Gastrocnemius medialis (tissue), 4 donors: ENCODE measurements at regions not wholly inside any gene's neighbourhood (a gene's known extent, or its start where the extent isn't known, plus 50 kb on each side); places are given as distances from the start of the nearest gene placed in this dataset.

Source experiments
- POLR2A ChIP-seq, 2 donors: fragments of 450-650 bp; IDR thresholded peaks; one replicate each; pipeline ENCODE4 v1.6.1; 2017; ENCODE audit warnings: antibody characterized with exemption in 2 of 2, mild to moderate bottlenecking in 2 of 2, moderate library complexity in 2 of 2
- TF ChIP-seq, protein P1 (sequence below), 5 experiments: fragments of 450-650 bp in 3 of 5; fragments of 200-600 bp in 2 of 5; sonication (generic) in 2 of 5; IDR thresholded peaks in 4 of 5; conservative IDR thresholded peaks in 1 of 5; 1 replicate in 4 of 5; 2 replicates in 1 of 5; pipeline ENCODE4 v1.5.1; 2016 to 2019; ENCODE audit warnings: antibody characterized with exemption in 5 of 5, mild to moderate bottlenecking in 3 of 5, moderate library complexity in 3 of 5

- TF ChIP-seq, protein P1, sequence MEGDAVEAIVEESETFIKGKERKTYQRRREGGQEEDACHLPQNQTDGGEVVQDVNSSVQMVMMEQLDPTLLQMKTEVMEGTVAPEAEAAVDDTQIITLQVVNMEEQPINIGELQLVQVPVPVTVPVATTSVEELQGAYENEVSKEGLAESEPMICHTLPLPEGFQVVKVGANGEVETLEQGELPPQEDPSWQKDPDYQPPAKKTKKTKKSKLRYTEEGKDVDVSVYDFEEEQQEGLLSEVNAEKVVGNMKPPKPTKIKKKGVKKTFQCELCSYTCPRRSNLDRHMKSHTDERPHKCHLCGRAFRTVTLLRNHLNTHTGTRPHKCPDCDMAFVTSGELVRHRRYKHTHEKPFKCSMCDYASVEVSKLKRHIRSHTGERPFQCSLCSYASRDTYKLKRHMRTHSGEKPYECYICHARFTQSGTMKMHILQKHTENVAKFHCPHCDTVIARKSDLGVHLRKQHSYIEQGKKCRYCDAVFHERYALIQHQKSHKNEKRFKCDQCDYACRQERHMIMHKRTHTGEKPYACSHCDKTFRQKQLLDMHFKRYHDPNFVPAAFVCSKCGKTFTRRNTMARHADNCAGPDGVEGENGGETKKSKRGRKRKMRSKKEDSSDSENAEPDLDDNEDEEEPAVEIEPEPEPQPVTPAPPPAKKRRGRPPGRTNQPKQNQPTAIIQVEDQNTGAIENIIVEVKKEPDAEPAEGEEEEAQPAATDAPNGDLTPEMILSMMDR (IDR thresholded peaks at IDR 0.05 in 4 of 5, conservative IDR thresholded peaks at IDR 0.05 in 1 of 5), result no peak
- TF ChIP-seq POLR2A (IDR thresholded peaks at IDR 0.05), result no peak
Measured at GRCh38 chr4:1465173-1466033, 59.2 kb upstream of the NKX1-1 start.
